Activated CD8-positive, alpha-beta memory T cell treated with anti-CD3 and anti-CD28 coated beads for 36 hours (primary cell): ENCODE measurements at regions not wholly inside any gene's neighbourhood (a gene's known extent, or its start where the extent isn't known, plus 50 kb on each side); places are given as distances from the start of the nearest gene placed in this dataset.
"Not testable (repeated sequence)": the region's sequence is repeated elsewhere in the genome, so short reads cannot be mapped to it uniquely, and the experiment has no call there.

Source experiments
- CTCF ChIA-PET: fragments of 350-600 bp; sonication (Branson Sonifier 250); formaldehyde crosslinking; loops from one replicate; lab custom pipeline; 2021; ENCODE audit warnings: antibody characterized with exemption; lab: Charles Lee
- POLR2A ChIA-PET: fragments of 350-600 bp; sonication (Branson Sonifier 250); formaldehyde crosslinking; loops from one replicate; lab custom pipeline; 2021; ENCODE audit warnings: antibody characterized with exemption; lab: Charles Lee

GRCh38 chr4:8725071-8725841, 132.7 kb downstream of the CPZ start:
- ChIA-PET POLR2A (no interaction called here), CTCF (interaction anchor here (0.6 kb wide), 1 partner anchor 50 kb away, joined by 5 read pairs; no protein-coding TSS in a partner anchor)

- CTCF ChIA-PET: no interaction called here
- POLR2A ChIA-PET: no interaction called here
Measured at GRCh38 chr4:8724436-8725070, 132.0 kb downstream of the CPZ start.

GRCh38 chr4:8723222-8723980, 130.8 kb downstream of the CPZ start:
- CTCF ChIA-PET: no interaction called here
- POLR2A ChIA-PET: no interaction called here

GRCh38 chr4:8722556-8722955, 130.0 kb downstream of the CPZ start:
- ChIA-PET POLR2A (no interaction called here), CTCF (no interaction called here)

- POLR2A ChIA-PET: no interaction called here
- CTCF ChIA-PET: no interaction called here
Measured at GRCh38 chr4:8721621-8722020, 129.1 kb downstream of the CPZ start.

GRCh38 chr4:8719421-8719820, 126.9 kb downstream of the CPZ start:
- POLR2A ChIA-PET: no interaction called here
- CTCF ChIA-PET: no interaction called here

GRCh38 chr4:8717470-8717869, 124.9 kb downstream of the CPZ start:
- CTCF ChIA-PET, POLR2A ChIA-PET: not testable (repeated sequence)

GRCh38 chr4:8710946-8711345, 118.4 kb downstream of the CPZ start:
- ChIA-PET CTCF (no interaction called here), POLR2A (no interaction called here)

GRCh38 chr4:8710416-8710815, 117.9 kb downstream of the CPZ start:
- ChIA-PET POLR2A (no interaction called here), CTCF (no interaction called here)

- POLR2A ChIA-PET: no interaction called here
- CTCF ChIA-PET: no interaction called here
Measured at GRCh38 chr4:8709729-8710360, 117.3 kb downstream of the CPZ start.

- POLR2A ChIA-PET: no interaction called here
- CTCF ChIA-PET: no interaction called here
Measured at GRCh38 chr4:8709050-8709728, 116.6 kb downstream of the CPZ start.

- CTCF ChIA-PET: no interaction called here
- POLR2A ChIA-PET: no interaction called here
Measured at GRCh38 chr4:8708401-8709021, 115.9 kb downstream of the CPZ start.

GRCh38 chr4:8707045-8707781, 114.6 kb downstream of the CPZ start:
- CTCF ChIA-PET: no interaction called here
- POLR2A ChIA-PET: no interaction called here

- ChIA-PET CTCF (no interaction called here), POLR2A (no interaction called here)
Measured at GRCh38 chr4:8706216-8707044, 113.9 kb downstream of the CPZ start.

- ChIA-PET POLR2A (no interaction called here), CTCF (no interaction called here)
Measured at GRCh38 chr4:8705161-8706145, 112.9 kb downstream of the CPZ start.

GRCh38 chr4:8704632-8705031, 112.1 kb downstream of the CPZ start:
- CTCF ChIA-PET: no interaction called here

More at GRCh38 chr4:8704632-8705031, 112.1 kb downstream of the CPZ start:
- POLR2A ChIA-PET: no interaction called here
